Panc1 (cell line): ENCODE measurements at regions not wholly inside any gene's neighbourhood (a gene's known extent, or its start where the extent isn't known, plus 50 kb on each side); places are given as distances from the start of the nearest gene placed in this dataset.

Experiments
- ATAC-seq: fragments of 200-7000 bp; cut with Tn5 transposase; 2 replicates; pipeline ENCODE4 v1.9.1; 2020; ENCODE audit warnings: mild to moderate bottlenecking, moderate library complexity
- BruUV-seq: library from RNA; stranded (reverse); fragments of 400-500 nt; replicated peaks from 2 replicates; lab custom pipeline; 2021; lab: Mats Ljungman, UMichigan
- CTCF ChIA-PET: fragments of 300-600 bp; sonication (Branson Sonifier 250); formaldehyde crosslinking; loops from one replicate; lab custom pipeline; 2022; ENCODE audit warnings: antibody characterized with exemption; lab: Charles Lee
- POLR2A ChIA-PET: fragments of 300-600 bp; sonication (Branson Sonifier 250); formaldehyde crosslinking; loops from one replicate; lab custom pipeline; 2022; ENCODE audit warnings: antibody characterized with exemption; lab: Charles Lee
- DNase-seq: peaks from one replicate; pipeline ENCODE4 v3.0.0-alpha.2; 2010; ENCODE audit warnings: low read depth, low spot score
- H3K27ac ChIP-seq: 2 replicates; pipeline ENCODE4 v1.5.1; 2011; ENCODE audit warnings: mild to moderate bottlenecking, low read length, inconsistent platforms
- H3K27me3 ChIP-seq: fragments of 200-500 bp; sonication (Bioruptor generic); 2 replicates; pipeline ENCODE4 v1.6.0; 2014; ENCODE audit warnings: low read length, inconsistent platforms; ENCODE audit not compliant: control insufficient read depth, insufficient read depth
- H3K36me3 ChIP-seq: fragments of 200-500 bp; sonication (Bioruptor generic); 2 replicates; pipeline ENCODE4 v1.5.1; 2014; ENCODE audit warnings: inconsistent platforms, mild to moderate bottlenecking, low read length, moderate library complexity; ENCODE audit not compliant: control insufficient read depth, insufficient read depth
- H3K4me1 ChIP-seq: 2 replicates; pipeline ENCODE4 v1.5.1; 2011; ENCODE audit warnings: inconsistent platforms, mild to moderate bottlenecking, low read length, moderate library complexity; ENCODE audit not compliant: control insufficient read depth, insufficient read depth
- H3K4me3 ChIP-seq, 2 experiments: 2 replicates each; pipeline ENCODE4 v1.5.1; 2011 to 2012; ENCODE audit warnings: low read depth in 2 of 2, low read length in 2 of 2, mild to moderate bottlenecking in 2 of 2, inconsistent platforms in 1 of 2, moderate library complexity in 1 of 2
- H3K9me3 ChIP-seq: fragments of 200-500 bp; sonication (Bioruptor generic); 2 replicates; pipeline ENCODE4 v1.5.1; 2014; ENCODE audit warnings: low read depth, mild to moderate bottlenecking, inconsistent platforms, low read length, moderate library complexity; ENCODE audit not compliant: control insufficient read depth, insufficient read depth
- POLR2AphosphoS5 ChIP-seq: IDR thresholded peaks from 2 replicates; pipeline ENCODE4 v1.6.1; 2012; ENCODE audit warnings: mild to moderate bottlenecking, low read depth, low read length, moderate library complexity
- SIN3A ChIP-seq: IDR thresholded peaks from 2 replicates; pipeline ENCODE4 v1.6.1; 2012; ENCODE audit warnings: low read depth, mild to moderate bottlenecking, low read length, moderate library complexity, borderline replicate concordance; ENCODE audit not compliant: insufficient read depth
- TCF7L2 ChIP-seq: IDR thresholded peaks from 2 replicates; pipeline ENCODE4 v1.6.1; 2011; ENCODE audit warnings: mild to moderate bottlenecking, low read depth, low read length, inconsistent platforms
- in situ Hi-C: cut with HindIII; loops from 2 replicates; pipeline ENCODE4 v1.10.0; 2016; ENCODE audit warnings: low sequenced_read_pairs, low pct_unique_long_range_greater_than_20kb
- intact Hi-C: fragments of 100-400 bp; cut with micrococcal nuclease; formaldehyde crosslinking; loops from one replicate; pipeline ENCODE4 v1.10.0; 2022; ENCODE audit not compliant: unreplicated experiment
- TF ChIP-seq, protein P1 (sequence below), 2 experiments: IDR thresholded peaks; 2 replicates each; pipeline ENCODE4 v1.6.1; 2011 to 2012; ENCODE audit warnings: low read depth in 2 of 2, control low read depth in 1 of 2, low read length in 1 of 2, mild to moderate bottlenecking in 1 of 2, moderate library complexity in 1 of 2; ENCODE audit not compliant: insufficient read depth in 1 of 2
- TF ChIP-seq, protein P2 (sequence below): fragments of 450-650 bp; IDR thresholded peaks from 2 replicates; pipeline ENCODE4 v1.5.1; 2017; ENCODE audit warnings: mild to moderate bottlenecking

DNA sequence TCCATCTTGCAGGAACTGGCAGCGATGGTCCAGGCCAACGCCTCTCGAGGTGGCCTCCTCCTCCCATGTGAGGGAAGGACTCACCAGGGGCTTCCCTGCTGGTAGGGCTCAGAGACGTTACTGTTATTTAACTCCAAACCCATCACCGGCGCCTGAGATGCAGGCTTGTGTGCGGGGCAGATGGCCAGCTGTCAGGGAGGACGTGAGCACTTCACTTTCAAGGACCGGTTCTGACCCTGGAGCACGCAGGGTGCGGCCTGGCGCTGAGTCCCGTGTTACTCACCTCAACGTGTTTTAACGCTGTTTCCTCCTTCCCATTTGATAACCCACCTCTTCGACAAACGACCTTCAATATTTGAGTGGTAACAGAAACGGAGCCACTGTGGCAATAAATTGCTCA is 350.2 kb downstream of the ZNF516 start:
- TF ChIP-seq SIN3A = no peak
- TF ChIP-seq POLR2AphosphoS5 = no peak
- TF ChIP-seq, protein P1, sequence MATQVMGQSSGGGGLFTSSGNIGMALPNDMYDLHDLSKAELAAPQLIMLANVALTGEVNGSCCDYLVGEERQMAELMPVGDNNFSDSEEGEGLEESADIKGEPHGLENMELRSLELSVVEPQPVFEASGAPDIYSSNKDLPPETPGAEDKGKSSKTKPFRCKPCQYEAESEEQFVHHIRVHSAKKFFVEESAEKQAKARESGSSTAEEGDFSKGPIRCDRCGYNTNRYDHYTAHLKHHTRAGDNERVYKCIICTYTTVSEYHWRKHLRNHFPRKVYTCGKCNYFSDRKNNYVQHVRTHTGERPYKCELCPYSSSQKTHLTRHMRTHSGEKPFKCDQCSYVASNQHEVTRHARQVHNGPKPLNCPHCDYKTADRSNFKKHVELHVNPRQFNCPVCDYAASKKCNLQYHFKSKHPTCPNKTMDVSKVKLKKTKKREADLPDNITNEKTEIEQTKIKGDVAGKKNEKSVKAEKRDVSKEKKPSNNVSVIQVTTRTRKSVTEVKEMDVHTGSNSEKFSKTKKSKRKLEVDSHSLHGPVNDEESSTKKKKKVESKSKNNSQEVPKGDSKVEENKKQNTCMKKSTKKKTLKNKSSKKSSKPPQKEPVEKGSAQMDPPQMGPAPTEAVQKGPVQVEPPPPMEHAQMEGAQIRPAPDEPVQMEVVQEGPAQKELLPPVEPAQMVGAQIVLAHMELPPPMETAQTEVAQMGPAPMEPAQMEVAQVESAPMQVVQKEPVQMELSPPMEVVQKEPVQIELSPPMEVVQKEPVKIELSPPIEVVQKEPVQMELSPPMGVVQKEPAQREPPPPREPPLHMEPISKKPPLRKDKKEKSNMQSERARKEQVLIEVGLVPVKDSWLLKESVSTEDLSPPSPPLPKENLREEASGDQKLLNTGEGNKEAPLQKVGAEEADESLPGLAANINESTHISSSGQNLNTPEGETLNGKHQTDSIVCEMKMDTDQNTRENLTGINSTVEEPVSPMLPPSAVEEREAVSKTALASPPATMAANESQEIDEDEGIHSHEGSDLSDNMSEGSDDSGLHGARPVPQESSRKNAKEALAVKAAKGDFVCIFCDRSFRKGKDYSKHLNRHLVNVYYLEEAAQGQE (IDR thresholded peaks at IDR 0.05; ENCODE audit: insufficient read depth in 1 of 2, low read depth in 2 of 2, low read length in 1 of 2) = no peak
- TF ChIP-seq TCF7L2 = no peak
- TF ChIP-seq, protein P2, sequence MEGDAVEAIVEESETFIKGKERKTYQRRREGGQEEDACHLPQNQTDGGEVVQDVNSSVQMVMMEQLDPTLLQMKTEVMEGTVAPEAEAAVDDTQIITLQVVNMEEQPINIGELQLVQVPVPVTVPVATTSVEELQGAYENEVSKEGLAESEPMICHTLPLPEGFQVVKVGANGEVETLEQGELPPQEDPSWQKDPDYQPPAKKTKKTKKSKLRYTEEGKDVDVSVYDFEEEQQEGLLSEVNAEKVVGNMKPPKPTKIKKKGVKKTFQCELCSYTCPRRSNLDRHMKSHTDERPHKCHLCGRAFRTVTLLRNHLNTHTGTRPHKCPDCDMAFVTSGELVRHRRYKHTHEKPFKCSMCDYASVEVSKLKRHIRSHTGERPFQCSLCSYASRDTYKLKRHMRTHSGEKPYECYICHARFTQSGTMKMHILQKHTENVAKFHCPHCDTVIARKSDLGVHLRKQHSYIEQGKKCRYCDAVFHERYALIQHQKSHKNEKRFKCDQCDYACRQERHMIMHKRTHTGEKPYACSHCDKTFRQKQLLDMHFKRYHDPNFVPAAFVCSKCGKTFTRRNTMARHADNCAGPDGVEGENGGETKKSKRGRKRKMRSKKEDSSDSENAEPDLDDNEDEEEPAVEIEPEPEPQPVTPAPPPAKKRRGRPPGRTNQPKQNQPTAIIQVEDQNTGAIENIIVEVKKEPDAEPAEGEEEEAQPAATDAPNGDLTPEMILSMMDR = no peak
- Histone ChIP-seq H3K27me3 (peaks cover 3% of the 10 kb centered on the region; the same call in 1 of the 2 replicates), H3K9me3 (no peaks in the 10 kb centered on the region), H3K36me3 (no peaks in the 10 kb centered on the region), H3K4me1 (no peaks in the 10 kb centered on the region), H3K27ac (no peak overlapping the region), H3K4me3 (no peak overlapping the region)
- ATAC-seq (no peak), DNase-seq (no peak)
- intact Hi-C loops = no loop called here
- POLR2A ChIA-PET = no interaction called here
- CTCF ChIA-PET = no interaction called here
- in situ Hi-C loops = no loop called here
- no TSS peak for BruUV-seq

DNA sequence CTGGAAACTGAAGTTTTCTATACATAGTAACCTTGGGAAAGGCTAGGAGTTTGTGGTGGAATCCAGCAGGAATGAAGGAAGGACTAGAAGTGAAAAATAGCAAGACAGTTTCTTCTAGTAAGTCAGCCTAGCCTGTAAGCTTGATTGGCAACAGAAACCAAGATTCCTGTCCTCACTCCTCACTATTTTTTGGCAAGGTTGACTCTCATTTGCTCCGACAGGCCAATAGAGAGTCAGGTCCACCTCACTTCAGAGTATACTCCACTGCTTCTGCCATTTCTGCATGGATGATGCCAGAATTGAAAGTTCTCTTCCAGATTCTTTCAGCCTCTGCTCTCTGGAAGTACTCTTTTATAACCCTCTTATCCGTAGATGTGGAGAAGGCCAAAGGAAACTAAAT is 352.4 kb downstream of the ZNF516 start:
- Histone ChIP-seq H3K27ac (no peak overlapping the region), H3K4me1 (no peaks in the 10 kb centered on the region), H3K36me3 (no peaks in the 10 kb centered on the region), H3K4me3 (no peak overlapping the region), H3K27me3 (peaks cover 3% of the 10 kb centered on the region; the same call in 1 of the 2 replicates), H3K9me3 (no peaks in the 10 kb centered on the region)
- no TSS peak for BruUV-seq
- ATAC-seq = no peak
- DNase-seq = no peak
- TF ChIP-seq SIN3A = no peak
- TF ChIP-seq TCF7L2 = no peak
- no peak for TF ChIP-seq POLR2AphosphoS5
- TF ChIP-seq, protein P2 = no peak
- intact Hi-C loops = no loop called here
- ChIA-PET POLR2A (no interaction called here), CTCF (no interaction called here)
- in situ Hi-C loops = no loop called here
